Chondrocyte (in vitro differentiated cells): ENCODE measurements at regions not wholly inside any gene's neighbourhood (a gene's known extent, or its start where the extent isn't known, plus 50 kb on each side); places are given as distances from the start of the nearest gene placed in this dataset.

Experiments
- DNase-seq: peaks from one replicate; pipeline ENCODE4 v3.0.0; 2021; ENCODE audit warnings: mixed read lengths, low spot score
- H3K27ac Mint-ChIP-seq: one replicate; pipeline ENCODE4 v1.8.0; 2021; ENCODE audit warnings: mild to moderate bottlenecking, moderate library complexity, mixed read lengths; ENCODE audit not compliant: unreplicated experiment
- H3K27me3 Mint-ChIP-seq: 2 replicates; pipeline ENCODE4 v1.8.0; 2021; ENCODE audit warnings: low read depth, mixed read lengths
- H3K36me3 Mint-ChIP-seq: 2 replicates; pipeline ENCODE4 v1.8.0; 2021; ENCODE audit warnings: low read depth, mixed read lengths
- H3K4me1 Mint-ChIP-seq: 2 replicates; pipeline ENCODE4 v1.8.0; 2021; ENCODE audit warnings: low read depth, mild to moderate bottlenecking, mixed read lengths
- H3K4me3 Mint-ChIP-seq: one replicate; pipeline ENCODE4 v1.8.0; 2021; ENCODE audit warnings: mild to moderate bottlenecking, moderate library complexity, mixed read lengths; ENCODE audit not compliant: unreplicated experiment
- H3K9me3 Mint-ChIP-seq: 2 replicates; pipeline ENCODE4 v1.8.0; 2021; ENCODE audit warnings: low read depth, mixed read lengths
- CTCF ChIP-seq: fragments of 200-600 bp; sonication (generic); IDR thresholded peaks from 2 replicates; pipeline ENCODE4 v1.5.0; 2021; ENCODE audit warnings: antibody characterized with exemption, mild to moderate bottlenecking, moderate library complexity

GRCh38 chr14:39851202-39851601 lies 419.0 kb upstream of the FBXO33 start:
- H3K27ac Mint-ChIP-seq: no peak overlapping the region
- peaks cover 3% of the 10 kb centered on the region for H3K9me3 Mint-ChIP-seq
- no peaks in the 10 kb centered on the region for H3K27me3 Mint-ChIP-seq
- no peaks in the 10 kb centered on the region for H3K36me3 Mint-ChIP-seq
- no peak overlapping the region for H3K4me3 Mint-ChIP-seq
- no peak for DNase-seq
- TF ChIP-seq CTCF: no peak
- H3K4me1 Mint-ChIP-seq: no peaks in the 10 kb centered on the region

GRCh38 chr14:39847852-39848251 lies 415.6 kb upstream of the FBXO33 start:
- H3K27ac Mint-ChIP-seq: no peak overlapping the region
- no peak for DNase-seq
- peaks cover 3% of the 10 kb centered on the region for H3K9me3 Mint-ChIP-seq
- no peaks in the 10 kb centered on the region for H3K36me3 Mint-ChIP-seq
- H3K4me3 Mint-ChIP-seq: no peak overlapping the region
- H3K4me1 Mint-ChIP-seq: no peaks in the 10 kb centered on the region
- TF ChIP-seq CTCF: no peak
- H3K27me3 Mint-ChIP-seq: peaks cover 3% of the 10 kb centered on the region

- H3K27me3 Mint-ChIP-seq: peaks cover 3% of the 10 kb centered on the region
- no peaks in the 10 kb centered on the region for H3K4me1 Mint-ChIP-seq
- TF ChIP-seq CTCF: no peak
- peaks cover 3% of the 10 kb centered on the region for H3K9me3 Mint-ChIP-seq
- H3K27ac Mint-ChIP-seq: no peak overlapping the region
- H3K36me3 Mint-ChIP-seq: no peaks in the 10 kb centered on the region
- H3K4me3 Mint-ChIP-seq: no peak overlapping the region
- no peak for DNase-seq
These were observed 415.0 kb upstream of the FBXO33 start for GRCh38 chr14:39847194-39847593.

GRCh38 chr14:39843881-39844280 lies 411.6 kb upstream of the FBXO33 start:
- Mint-ChIP-seq H3K36me3 (no peaks in the 10 kb centered on the region), H3K27ac (no peak overlapping the region), H3K4me3 (no peak overlapping the region), H3K9me3 (peaks cover 3% of the 10 kb centered on the region), H3K27me3 (peaks cover 3% of the 10 kb centered on the region), H3K4me1 (no peaks in the 10 kb centered on the region)
- no peak for TF ChIP-seq CTCF
- no peak for DNase-seq

GRCh38 chr14:39841088-39841487 lies 408.9 kb upstream of the FBXO33 start:
- Mint-ChIP-seq H3K9me3 (no peaks in the 10 kb centered on the region), H3K27me3 (peaks cover 2% of the 10 kb centered on the region), H3K4me1 (no peaks in the 10 kb centered on the region), H3K36me3 (no peaks in the 10 kb centered on the region), H3K27ac (no peak overlapping the region), H3K4me3 (no peak overlapping the region)
- TF ChIP-seq CTCF: no peak
- DNase-seq: no peak
